ENCODE measurements at regions not wholly inside any gene's neighbourhood (a gene's known extent, or its start where the extent isn't known, plus 50 kb on each side); places are given as distances from the start of the nearest gene placed in this dataset.
"Not testable (repeated sequence)": the region's sequence is repeated elsewhere in the genome, so short reads cannot be mapped to it uniquely, and the experiment has no call there.

GRCh38 chr15:67945951-67946700 lies 106.3 kb upstream of the RNU6-1 start:
- peak; percentile 68 for DNase-seq

GRCh38 chr15:67946701-67947100 lies 106.9 kb upstream of the RNU6-1 start:
- DNase-seq = no peak

- no peak for DNase-seq
Measured at GRCh38 chr15:67947254-67948039, 106.7 kb upstream of the PIAS1 start.

GRCh38 chr15:67948215-67948614 lies 105.9 kb upstream of the PIAS1 start:
- no peak for DNase-seq

- not testable (repeated sequence) for DNase-seq
Measured at GRCh38 chr15:67951187-67951586, 102.9 kb upstream of the PIAS1 start.

GRCh38 chr15:67953299-67953698 lies 100.8 kb upstream of the PIAS1 start:
- no peak for DNase-seq

- DNase-seq = no peak
Measured at GRCh38 chr15:67955252-67955651, 98.9 kb upstream of the PIAS1 start.

- DNase-seq = no peak
Measured at GRCh38 chr15:67957435-67958132, 96.5 kb upstream of the PIAS1 start.

- peak; percentile 48 for DNase-seq
Measured at GRCh38 chr15:67967871-67968431, 86.2 kb upstream of the PIAS1 start.

GRCh38 chr15:67968564-67968963 lies 85.6 kb upstream of the PIAS1 start:
- DNase-seq = no peak

- DNase-seq = no peak
Measured at GRCh38 chr15:67968966-67969365, 85.1 kb upstream of the PIAS1 start.

- DNase-seq = no peak
Measured at GRCh38 chr15:67969892-67970291, 84.2 kb upstream of the PIAS1 start.

- DNase-seq = no peak
Measured at GRCh38 chr15:67972377-67972776, 81.7 kb upstream of the PIAS1 start.

- DNase-seq = no peak
Measured at GRCh38 chr15:67973846-67974245, 80.3 kb upstream of the PIAS1 start.

- DNase-seq = no peak
Measured at GRCh38 chr15:67976506-67977073, 77.5 kb upstream of the PIAS1 start.

- DNase-seq = no peak
Measured at GRCh38 chr15:67977414-67978089, 76.6 kb upstream of the PIAS1 start.

- no peak for DNase-seq
Measured at GRCh38 chr15:67979281-67979680, 74.8 kb upstream of the PIAS1 start.

GRCh38 chr15:67980171-67980570 lies 73.9 kb upstream of the PIAS1 start:
- no peak for DNase-seq

- no peak for DNase-seq
Measured at GRCh38 chr15:67980773-67981685, 73.1 kb upstream of the PIAS1 start.

- no peak for DNase-seq
Measured at GRCh38 chr15:67981848-67982247, 72.3 kb upstream of the PIAS1 start.

- no peak for DNase-seq
Measured at GRCh38 chr15:67991706-67992105, 62.4 kb upstream of the PIAS1 start.
